Ascending aorta (tissue), 2 donors: ENCODE measurements at regions not wholly inside any gene's neighbourhood (a gene's known extent, or its start where the extent isn't known, plus 50 kb on each side); places are given as distances from the start of the nearest gene placed in this dataset.

Experiments used
- DNase-seq, 2 donors: peaks; one replicate each; pipeline ENCODE4 v3.0.0-alpha.2; 2019; ENCODE audit warnings: low spot score in 2 of 2
- H3K27ac ChIP-seq, 2 donors: fragments of 200-600 bp; sonication (generic); one replicate each; pipeline ENCODE4 v1.5.1; 2016 to 2017; ENCODE audit warnings: mild to moderate bottlenecking in 1 of 2
- H3K27me3 ChIP-seq: fragments of 200-600 bp; sonication (generic); one replicate; pipeline ENCODE4 v1.5.1; 2017
- H3K36me3 ChIP-seq, 2 donors: fragments of 200-600 bp; sonication (generic); one replicate each; pipeline ENCODE4 v1.5.1; 2016
- H3K4me1 ChIP-seq, 2 donors: fragments of 200-600 bp; sonication (generic); one replicate each; pipeline ENCODE4 v1.5.1; 2016 to 2017; ENCODE audit warnings: mild to moderate bottlenecking in 1 of 2
- H3K4me3 ChIP-seq, 2 donors: fragments of 200-600 bp; sonication (generic); one replicate each; pipeline ENCODE4 v1.5.1; 2016 to 2017; ENCODE audit warnings: mild to moderate bottlenecking in 1 of 2
- H3K9me3 ChIP-seq, 2 donors: fragments of 200-600 bp; sonication (generic); one replicate each; pipeline ENCODE4 v1.5.1; 2016
- CTCF ChIP-seq, 3 experiments: fragments of 200-600 bp in 2 of 3; fragments of 450-650 bp in 1 of 3; sonication (generic) in 2 of 3; IDR thresholded peaks; one replicate each; pipeline ENCODE4 v1.5.1; 2016 to 2019; ENCODE audit warnings: antibody characterized with exemption in 3 of 3, mild to moderate bottlenecking in 1 of 3, moderate library complexity in 1 of 3
- intact Hi-C: fragments of 100-400 bp; cut with DNase I; formaldehyde crosslinking; loops from one replicate; pipeline ENCODE4 v1.15.1; 2023

DNA sequence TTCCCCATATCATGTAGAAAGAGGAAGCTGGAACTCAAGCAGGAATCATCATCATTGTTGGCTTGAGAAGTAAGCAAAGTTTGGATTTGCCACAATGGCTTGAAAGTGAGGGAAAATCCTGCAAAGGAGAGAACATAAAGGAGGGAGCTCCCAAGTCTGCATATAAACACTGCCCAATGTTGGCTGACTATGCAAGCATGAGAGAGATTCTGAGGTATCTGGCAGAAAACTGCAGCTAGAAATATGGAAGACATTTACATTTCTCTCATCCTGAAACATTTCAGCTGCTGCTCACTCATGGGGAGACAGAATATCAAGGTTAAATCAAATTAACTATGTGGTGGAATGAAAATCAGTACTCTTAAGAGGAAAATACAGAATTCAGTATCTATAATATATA lies 415.6 kb upstream of the TNC start:
- TF ChIP-seq CTCF (IDR thresholded peaks at IDR 0.05), result no peak
- no peak overlapping the region for H3K4me3 ChIP-seq
- intact Hi-C loops, result no loop called here

GRCh38 chr9:115540091-115540490 lies 422.1 kb upstream of the TNC start:
- Histone ChIP-seq H3K4me3 (no peak overlapping the region), H3K36me3 (no peaks in the 10 kb centered on the region), H3K9me3 (no peaks in the 10 kb centered on the region), H3K4me1 (no peaks in the 10 kb centered on the region), H3K27me3 (no peaks in the 10 kb centered on the region), H3K27ac (no peak overlapping the region)
- no peak for TF ChIP-seq CTCF (IDR thresholded peaks at IDR 0.05)
- DNase-seq, result no peak
- intact Hi-C loops, result no loop called here

More for the DNA sequence above, 415.6 kb upstream of the TNC start:
- no peak for DNase-seq
- H3K27ac ChIP-seq, result no peak overlapping the region
- H3K36me3 ChIP-seq, result no peaks in the 10 kb centered on the region
- H3K9me3 ChIP-seq, result no peaks in the 10 kb centered on the region
- H3K27me3 ChIP-seq, result no peaks in the 10 kb centered on the region
- no peaks in the 10 kb centered on the region for H3K4me1 ChIP-seq

DNA sequence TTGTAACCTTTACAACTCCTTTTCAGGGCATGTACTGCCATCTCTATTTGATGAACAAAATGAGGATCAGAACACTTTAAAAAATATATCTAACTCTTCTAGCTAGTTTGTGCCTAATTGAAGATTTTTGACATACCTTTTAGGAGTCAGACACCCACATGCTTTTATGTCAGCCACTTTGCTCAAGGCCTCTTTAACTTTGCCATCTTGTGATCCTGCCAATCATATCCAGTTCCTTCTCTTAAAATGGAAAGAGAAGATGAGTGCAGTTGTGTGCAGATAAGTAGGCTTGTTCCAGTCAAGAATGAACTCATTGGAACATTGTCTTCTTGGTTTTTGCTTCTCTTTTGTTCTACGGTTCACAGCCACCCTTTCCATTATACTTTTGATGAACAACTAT lies 425.6 kb upstream of the TNC start:
- no peaks in the 10 kb centered on the region for H3K36me3 ChIP-seq
- intact Hi-C loops, result no loop called here
- no peak overlapping the region for H3K27ac ChIP-seq
- no peaks in the 10 kb centered on the region for H3K9me3 ChIP-seq
- H3K4me1 ChIP-seq, result no peaks in the 10 kb centered on the region
- no peaks in the 10 kb centered on the region for H3K27me3 ChIP-seq
- TF ChIP-seq CTCF (IDR thresholded peaks at IDR 0.05), result no peak
- DNase-seq, result no peak
- no peak overlapping the region for H3K4me3 ChIP-seq

- no peak overlapping the region for H3K27ac ChIP-seq
- H3K9me3 ChIP-seq, result no peaks in the 10 kb centered on the region
- TF ChIP-seq CTCF (IDR thresholded peaks at IDR 0.05), result no peak
- intact Hi-C loops, result no loop called here
- H3K4me3 ChIP-seq, result no peak overlapping the region
- H3K4me1 ChIP-seq, result no peaks in the 10 kb centered on the region
- H3K27me3 ChIP-seq, result no peaks in the 10 kb centered on the region
- no peaks in the 10 kb centered on the region for H3K36me3 ChIP-seq
- DNase-seq, result no peak
Observed at GRCh38 chr9:115548609-115549260, 430.8 kb upstream of the TNC start.

DNA sequence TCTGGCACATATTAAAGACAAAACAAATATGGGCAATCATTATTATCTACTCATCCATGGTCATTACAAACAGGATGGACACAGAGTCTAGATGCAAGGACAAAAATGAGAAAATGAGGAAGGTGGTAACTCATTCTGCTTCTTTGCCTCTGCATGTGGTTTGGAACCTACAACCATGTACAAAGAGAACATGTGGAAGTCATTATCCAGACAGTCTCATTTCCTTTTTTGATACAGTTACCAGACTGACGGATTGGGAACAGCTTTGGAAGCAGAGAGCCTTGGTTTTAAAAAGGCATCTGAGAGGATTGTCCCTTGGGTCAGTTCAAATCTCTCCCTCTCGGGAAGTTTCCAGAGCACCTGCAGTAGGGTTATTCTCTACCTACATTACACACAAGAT lies 433.4 kb upstream of the TNC start:
- Histone ChIP-seq H3K27ac (no peak overlapping the region), H3K4me1 (no peaks in the 10 kb centered on the region), H3K9me3 (no peaks in the 10 kb centered on the region), H3K36me3 (no peaks in the 10 kb centered on the region), H3K27me3 (no peaks in the 10 kb centered on the region), H3K4me3 (no peak overlapping the region)
- intact Hi-C loops, result no loop called here
- no peak for DNase-seq
- no peak for TF ChIP-seq CTCF (IDR thresholded peaks at IDR 0.05)
